Breast epithelium (tissue), 4 donors: ENCODE measurements at regions not wholly inside any gene's neighbourhood (a gene's known extent, or its start where the extent isn't known, plus 50 kb on each side); places are given as distances from the start of the nearest gene placed in this dataset.

Experiments
- DNase-seq, 2 donors: peaks; one replicate each; pipeline ENCODE4 v3.0.0-alpha.2; 2019; ENCODE audit warnings: low spot score in 2 of 2
- H3K27ac ChIP-seq, 2 donors: fragments of 200-600 bp; sonication (generic) in 1 of 2; one replicate each; pipeline ENCODE4 v1.5.1; 2016 to 2019; ENCODE audit warnings: mild to moderate bottlenecking in 1 of 2
- H3K27me3 ChIP-seq, 2 donors: fragments of 200-600 bp; sonication (generic) in 1 of 2; one replicate each; pipeline versions ENCODE4 v1.5.1 to v1.6.0; 2017 to 2019; ENCODE audit warnings: control low read depth in 1 of 2, mild to moderate bottlenecking in 1 of 2
- H3K36me3 ChIP-seq: fragments of 200-600 bp; one replicate; pipeline ENCODE4 v1.5.1; 2019
- H3K4me1 ChIP-seq, 2 donors: fragments of 200-600 bp; sonication (generic); one replicate each; pipeline ENCODE4 v1.5.1; 2016 to 2019; ENCODE audit warnings: control low read depth in 1 of 2
- H3K4me3 ChIP-seq, 3 donors: fragments of 200-600 bp; sonication (generic); 1 replicate in 2 of 3; 2 replicates in 1 of 3; pipeline ENCODE4 v1.5.1; 2016 to 2019; ENCODE audit warnings: mild to moderate bottlenecking in 3 of 3, moderate library complexity in 2 of 3
- H3K9me3 ChIP-seq, 2 donors: fragments of 200-600 bp; sonication (generic) in 1 of 2; one replicate each; pipeline ENCODE4 v1.5.1; 2016 to 2019; ENCODE audit warnings: control low read depth in 1 of 2
- CTCF ChIP-seq, 3 donors: fragments of 450-650 bp; IDR thresholded peaks; one replicate each; pipeline ENCODE4 v1.5.1; 2016 to 2017; ENCODE audit warnings: antibody characterized with exemption in 3 of 3, mild to moderate bottlenecking in 3 of 3, moderate library complexity in 3 of 3
- POLR2A ChIP-seq: fragments of 450-650 bp; IDR thresholded peaks from one replicate; pipeline ENCODE4 v1.6.1; 2016; ENCODE audit warnings: antibody characterized with exemption, mild to moderate bottlenecking, moderate library complexity
- POLR2AphosphoS5 ChIP-seq, 3 donors: sonication (generic); formaldehyde crosslinking; IDR thresholded peaks; one replicate each; pipeline ENCODE4 v1.6.1; 2017; ENCODE audit warnings: antibody characterized with exemption in 3 of 3
- intact Hi-C: fragments of 100-400 bp; cut with DNase I; formaldehyde crosslinking; loops from one replicate; pipeline ENCODE4 v1.15.1; 2023; ENCODE audit warnings: low total_unique reads

GRCh38 chr7:124652237-124652636 lies 113.4 kb downstream of the GPR37 start:
- Histone ChIP-seq H3K4me1 (no peaks in the 10 kb centered on the region), H3K27me3 (no peaks in the 10 kb centered on the region), H3K4me3 (no peak overlapping the region), H3K36me3 (no peaks in the 10 kb centered on the region), H3K9me3 (no peaks in the 10 kb centered on the region), H3K27ac (no peak overlapping the region)
- DNase-seq, result no peak
- intact Hi-C loops, result no loop called here
- TF ChIP-seq POLR2A, result no peak
- no peak for TF ChIP-seq CTCF (IDR thresholded peaks at IDR 0.05)
- TF ChIP-seq POLR2AphosphoS5 (IDR thresholded peaks at IDR 0.05), result no peak

GRCh38 chr7:124651136-124651535 lies 114.5 kb downstream of the GPR37 start:
- H3K27ac ChIP-seq, result no peak overlapping the region
- no peak overlapping the region for H3K4me3 ChIP-seq
- DNase-seq, result no peak
- H3K36me3 ChIP-seq, result no peaks in the 10 kb centered on the region
- intact Hi-C loops, result no loop called here
- H3K9me3 ChIP-seq, result no peaks in the 10 kb centered on the region
- no peaks in the 10 kb centered on the region for H3K27me3 ChIP-seq
- TF ChIP-seq POLR2A, result no peak
- H3K4me1 ChIP-seq, result no peaks in the 10 kb centered on the region

GRCh38 chr7:124649397-124650014 lies 116.1 kb downstream of the GPR37 start:
- Histone ChIP-seq H3K27me3 (no peaks in the 10 kb centered on the region), H3K4me3 (peak overlapping the region in 1 of 3 donors; percentile 36), H3K9me3 (no peaks in the 10 kb centered on the region), H3K36me3 (no peaks in the 10 kb centered on the region), H3K27ac (no peak overlapping the region), H3K4me1 (no peaks in the 10 kb centered on the region)
- intact Hi-C loops, result no loop called here
- DNase-seq, result no peak
- no peak for TF ChIP-seq POLR2A
- no peak for TF ChIP-seq CTCF (IDR thresholded peaks at IDR 0.05)
- TF ChIP-seq POLR2AphosphoS5 (IDR thresholded peaks at IDR 0.05), result no peak

- intact Hi-C loops, result no loop called here
- TF ChIP-seq POLR2A (no peak), CTCF (IDR thresholded peaks at IDR 0.05) (no peak), POLR2AphosphoS5 (IDR thresholded peaks at IDR 0.05) (no peak)
Observed at GRCh38 chr7:124647630-124648306, 117.8 kb downstream of the GPR37 start.

GRCh38 chr7:124645704-124646103 lies 119.9 kb downstream of the GPR37 start:
- Histone ChIP-seq H3K4me3 (no peak overlapping the region), H3K27ac (no peak overlapping the region), H3K36me3 (no peaks in the 10 kb centered on the region), H3K27me3 (no peaks in the 10 kb centered on the region), H3K4me1 (no peaks in the 10 kb centered on the region), H3K9me3 (no peaks in the 10 kb centered on the region)
- TF ChIP-seq POLR2AphosphoS5 (IDR thresholded peaks at IDR 0.05), result no peak
- no peak for TF ChIP-seq CTCF (IDR thresholded peaks at IDR 0.05)
- no peak for TF ChIP-seq POLR2A
- intact Hi-C loops, result no loop called here
- DNase-seq, result no peak

More at GRCh38 chr7:124647630-124648306, 117.8 kb downstream of the GPR37 start:
- DNase-seq, result no peak
- Histone ChIP-seq H3K9me3 (no peaks in the 10 kb centered on the region), H3K4me3 (no peak overlapping the region), H3K36me3 (no peaks in the 10 kb centered on the region), H3K4me1 (no peaks in the 10 kb centered on the region), H3K27me3 (no peaks in the 10 kb centered on the region), H3K27ac (no peak overlapping the region)
